ENCODE measurements at regions not wholly inside any gene's neighbourhood (a gene's known extent, or its start where the extent isn't known, plus 50 kb on each side); places are given as distances from the start of the nearest gene placed in this dataset.

GRCh38 chr13:54484166-54484565, 1455.6 kb downstream of the OLFM4 start:
- ChIA-PET POLR2A (interaction anchor here (0.7 kb wide), 1 partner anchor 387 kb away, joined by 3 read pairs; no protein-coding TSS in a partner anchor), CTCF (ENCODE audit: unreplicated experiment) (no interaction called here)
- DNase-seq (ENCODE audit: low spot score), result no peak
- TF ChIP-seq EZH2phosphoT487 (IDR thresholded peaks at IDR 0.05; ENCODE audit: borderline replicate concordance, low read depth, low read length), result no peak
- Histone ChIP-seq H4K20me1 (ENCODE audit: insufficient read depth, low read length) (no peaks in the 10 kb centered on the region), H3K79me2 (ENCODE audit: insufficient read depth, low read depth, low read length) (no peaks in the 10 kb centered on the region), H3K9me2 (ENCODE audit: insufficient read depth, low read length) (no peaks in the 10 kb centered on the region), H3K4me1 (ENCODE audit: insufficient read depth, low read length, poor library complexity, severe bottlenecking) (no peaks in the 10 kb centered on the region), H3K9me3 (ENCODE audit: low read length) (no peaks in the 10 kb centered on the region), H3K36me3 (ENCODE audit: insufficient read depth, low read length) (no peaks in the 10 kb centered on the region), H2AFZ (ENCODE audit: low read length) (no peak overlapping the region), H3K4me2 (ENCODE audit: low read length) (no peak overlapping the region), H3K27ac (ENCODE audit: low read depth, low read length, poor library complexity, severe bottlenecking) (no peak overlapping the region), H3K4me3 (ENCODE audit: low read depth, low read length, poor library complexity, severe bottlenecking) (no peak overlapping the region)
- no TSS peak for BruUV-seq (replicated peaks)
- intact Hi-C loops (cut with micrococcal nuclease; ENCODE audit: unreplicated experiment), result no loop called here

DNA sequence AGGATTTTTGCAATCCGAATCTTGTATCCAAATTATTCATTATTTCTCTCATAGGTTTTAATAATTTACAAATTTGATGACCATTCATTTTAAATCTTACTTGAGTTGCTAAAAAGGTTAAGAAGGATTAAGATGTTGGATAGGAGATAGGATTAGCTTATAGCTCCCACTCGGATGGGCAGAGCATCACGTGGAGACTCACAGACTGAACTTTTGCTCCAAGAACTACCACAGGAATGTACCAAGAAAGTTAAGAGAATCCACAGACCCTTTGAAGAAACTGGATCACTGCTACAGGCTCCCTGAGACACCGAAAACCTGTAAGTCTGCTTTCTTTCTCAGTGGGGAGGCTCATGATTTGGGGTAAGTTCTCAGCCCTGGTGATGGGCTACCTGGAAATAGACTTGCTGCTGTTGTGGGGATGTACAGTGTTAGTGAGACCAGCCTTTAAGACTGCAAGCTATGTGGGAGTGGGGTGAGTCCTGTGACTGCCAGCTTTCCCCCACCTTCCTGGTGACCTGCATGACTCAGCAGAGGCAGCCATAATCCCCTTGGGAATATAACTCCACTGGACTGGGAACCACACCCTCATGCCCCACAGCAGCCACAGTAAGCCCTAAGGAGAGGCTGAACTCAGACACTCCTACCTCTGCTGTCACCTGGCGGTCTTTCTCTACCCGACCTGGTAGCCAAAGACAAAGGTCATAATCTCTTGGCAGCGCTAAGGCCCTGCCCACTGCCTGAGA, 1458.0 kb downstream of the OLFM4 start:
- no peaks in the 10 kb centered on the region for H3K79me2 ChIP-seq (ENCODE audit: insufficient read depth, low read depth, low read length)
- no peaks in the 10 kb centered on the region for H3K36me3 ChIP-seq (ENCODE audit: insufficient read depth, low read length)
- ChIA-PET CTCF (ENCODE audit: unreplicated experiment) (no interaction called here), POLR2A (no interaction called here)
- H3K9me2 ChIP-seq (ENCODE audit: insufficient read depth, low read length), result no peaks in the 10 kb centered on the region
- intact Hi-C loops (cut with micrococcal nuclease; ENCODE audit: unreplicated experiment), result no loop called here
- BruUV-seq (replicated peaks), result no TSS peak
- no peaks in the 10 kb centered on the region for H3K9me3 ChIP-seq (ENCODE audit: low read length)
- no peaks in the 10 kb centered on the region for H3K4me1 ChIP-seq (ENCODE audit: insufficient read depth, low read length, poor library complexity, severe bottlenecking)
- H2AFZ ChIP-seq (ENCODE audit: low read length), result no peak overlapping the region
- no peak for TF ChIP-seq EZH2phosphoT487 (IDR thresholded peaks at IDR 0.05; ENCODE audit: borderline replicate concordance, low read depth, low read length)
- no peak for TF ChIP-seq CTCF (conservative IDR thresholded peaks at IDR 0.05; ENCODE audit: low read length)
- H3K27ac ChIP-seq (ENCODE audit: low read depth, low read length, poor library complexity, severe bottlenecking), result no peak overlapping the region
- no peaks in the 10 kb centered on the region for H4K20me1 ChIP-seq (ENCODE audit: insufficient read depth, low read length)
- no peak for DNase-seq (ENCODE audit: low spot score)
- H3K4me3 ChIP-seq (ENCODE audit: low read depth, low read length, poor library complexity, severe bottlenecking), result no peak overlapping the region
- no peak overlapping the region for H3K4me2 ChIP-seq (ENCODE audit: low read length)

DNA sequence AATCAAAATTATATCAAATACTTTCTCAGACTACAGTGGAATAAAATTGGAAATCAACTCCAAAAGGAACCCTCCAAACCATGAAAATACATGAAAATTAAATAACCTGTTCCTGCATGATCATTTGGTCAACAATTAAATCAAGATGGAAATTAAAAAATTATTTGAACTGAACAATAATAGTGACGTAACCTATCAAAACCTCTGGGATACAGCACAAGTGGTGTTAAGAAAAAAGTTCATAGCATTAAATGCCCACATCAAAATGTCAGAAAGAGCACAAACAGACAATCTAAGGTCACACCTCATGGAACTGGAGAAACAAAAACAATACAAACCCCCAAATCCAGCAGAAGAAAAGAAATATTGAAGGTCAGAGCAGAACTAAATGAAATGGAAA, 1460.7 kb downstream of the OLFM4 start:
- ChIA-PET POLR2A (interaction anchor here (1.0 kb wide), 1 partner anchor 115 kb away, joined by 3 read pairs; no protein-coding TSS in a partner anchor), CTCF (ENCODE audit: unreplicated experiment) (no interaction called here)
- TF ChIP-seq CTCF (conservative IDR thresholded peaks at IDR 0.05; ENCODE audit: low read length) (no peak), EZH2phosphoT487 (IDR thresholded peaks at IDR 0.05; ENCODE audit: borderline replicate concordance, low read depth, low read length) (no peak)
- BruUV-seq (replicated peaks), result no TSS peak
- Histone ChIP-seq H3K4me2 (ENCODE audit: low read length) (no peak overlapping the region), H3K27ac (ENCODE audit: low read depth, low read length, poor library complexity, severe bottlenecking) (no peak overlapping the region), H3K36me3 (ENCODE audit: insufficient read depth, low read length) (no peaks in the 10 kb centered on the region), H3K9me2 (ENCODE audit: insufficient read depth, low read length) (no peaks in the 10 kb centered on the region), H3K4me1 (ENCODE audit: insufficient read depth, low read length, poor library complexity, severe bottlenecking) (no peaks in the 10 kb centered on the region), H3K79me2 (ENCODE audit: insufficient read depth, low read depth, low read length) (no peaks in the 10 kb centered on the region), H2AFZ (ENCODE audit: low read length) (no peak overlapping the region), H3K4me3 (ENCODE audit: low read depth, low read length, poor library complexity, severe bottlenecking) (no peak overlapping the region), H4K20me1 (ENCODE audit: insufficient read depth, low read length) (no peaks in the 10 kb centered on the region), H3K9me3 (ENCODE audit: low read length) (no peaks in the 10 kb centered on the region)
- no peak for DNase-seq (ENCODE audit: low spot score)
- intact Hi-C loops (cut with micrococcal nuclease; ENCODE audit: unreplicated experiment), result no loop called here
